Ishikawa (cell line): ENCODE measurements at regions not wholly inside any gene's neighbourhood (a gene's known extent, or its start where the extent isn't known, plus 50 kb on each side); places are given as distances from the start of the nearest gene placed in this dataset.

Experiments
- FOXM1 ChIP-seq: IDR thresholded peaks from 2 replicates; pipeline ENCODE4 v1.6.1; 2012; ENCODE audit warnings: low read depth, borderline replicate concordance
- NFIC ChIP-seq: IDR thresholded peaks from 2 replicates; pipeline ENCODE4 v1.6.1; 2012
- RAD21 ChIP-seq: IDR thresholded peaks from 2 replicates; pipeline ENCODE4 v1.6.1; 2012; ENCODE audit warnings: low read depth

GRCh38 chr12:23221926-23222325 is 597.0 kb downstream of the ETNK1 start:
- TF ChIP-seq RAD21: no peak
- TF ChIP-seq FOXM1: no peak
- no peak for TF ChIP-seq NFIC
